MG63 (cell line): ENCODE measurements at regions not wholly inside any gene's neighbourhood (a gene's known extent, or its start where the extent isn't known, plus 50 kb on each side); places are given as distances from the start of the nearest gene placed in this dataset.
A peak's percentile ranks its signal among the peaks of the same experiment; 100 is the strongest.
"Not testable (repeated sequence)": the region's sequence is repeated elsewhere in the genome, so short reads cannot be mapped to it uniquely, and the experiment has no call there.

Experiments
- DNase-seq: peaks from one replicate; pipeline ENCODE4 v3.0.0-alpha.2; 2020
- H3K27me3 ChIP-seq: fragments of 250-450 bp; sonication (Bioruptor Pico); 2 replicates; pipeline ENCODE4 v1.5.1; 2020; ENCODE audit warnings: mild to moderate bottlenecking, moderate library complexity
- H3K36me3 ChIP-seq: fragments of 250-450 bp; sonication (Bioruptor Pico); 2 replicates; pipeline ENCODE4 v1.5.1; 2020; ENCODE audit warnings: mild to moderate bottlenecking, moderate library complexity
- H3K4me3 ChIP-seq: fragments of 250-450 bp; sonication (Bioruptor Pico); 2 replicates; pipeline ENCODE4 v1.5.1; 2020; ENCODE audit warnings: mild to moderate bottlenecking, moderate library complexity
- H3K9me3 ChIP-seq: fragments of 250-450 bp; sonication (Bioruptor Pico); 2 replicates; pipeline ENCODE4 v1.5.1; 2020; ENCODE audit warnings: mild to moderate bottlenecking, moderate library complexity

GRCh38 chr9:119880361-119880760 lies 511.1 kb upstream of the BRINP1 start:
- Histone ChIP-seq H3K27me3 (no peaks in the 10 kb centered on the region), H3K36me3 (no peaks in the 10 kb centered on the region), H3K9me3 (no peaks in the 10 kb centered on the region), H3K4me3 (no peak overlapping the region)
- no peak for DNase-seq

- no peak for DNase-seq
- Histone ChIP-seq H3K9me3 (no peaks in the 10 kb centered on the region), H3K27me3 (no peaks in the 10 kb centered on the region), H3K36me3 (no peaks in the 10 kb centered on the region), H3K4me3 (no peak overlapping the region)
Observed at GRCh38 chr9:119877306-119877705, 508.1 kb upstream of the BRINP1 start.

- no peak for DNase-seq
- H3K36me3 ChIP-seq: no peaks in the 10 kb centered on the region
Observed at GRCh38 chr9:119873877-119874276, 504.6 kb upstream of the BRINP1 start.

DNA sequence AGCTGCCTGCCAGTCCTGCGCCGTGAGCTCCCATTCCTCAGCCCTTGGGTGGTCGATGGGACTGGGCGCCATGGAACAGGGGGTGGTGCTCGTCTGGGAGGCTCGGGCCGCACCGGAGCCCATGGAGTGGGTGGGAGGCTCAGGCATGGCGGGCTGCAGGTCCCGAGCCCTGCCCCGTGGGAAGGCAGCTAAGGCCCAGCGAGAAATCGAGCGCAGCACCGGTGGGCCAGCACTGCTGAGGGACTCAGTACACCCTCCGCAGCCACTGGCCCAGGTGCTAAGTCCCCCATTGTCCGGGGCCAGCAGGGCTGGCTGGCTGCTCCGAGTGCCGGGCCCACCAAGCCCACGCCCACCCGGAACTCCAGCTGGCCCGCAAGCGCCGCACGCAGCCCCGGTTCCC lies 501.0 kb upstream of the BRINP1 start:
- not testable (repeated sequence) for DNase-seq, H3K36me3 ChIP-seq, H3K9me3 ChIP-seq, H3K4me3 ChIP-seq, H3K27me3 ChIP-seq

More at GRCh38 chr9:119873877-119874276, 504.6 kb upstream of the BRINP1 start:
- no peaks in the 10 kb centered on the region for H3K27me3 ChIP-seq
- no peaks in the 10 kb centered on the region for H3K9me3 ChIP-seq
- no peak overlapping the region for H3K4me3 ChIP-seq

- Histone ChIP-seq H3K27me3 (no peaks in the 10 kb centered on the region), H3K4me3 (no peak overlapping the region), H3K36me3 (no peaks in the 10 kb centered on the region), H3K9me3 (no peaks in the 10 kb centered on the region)
- peak; percentile 43 for DNase-seq
Observed at GRCh38 chr9:119868694-119869093, 499.5 kb upstream of the BRINP1 start.

DNA sequence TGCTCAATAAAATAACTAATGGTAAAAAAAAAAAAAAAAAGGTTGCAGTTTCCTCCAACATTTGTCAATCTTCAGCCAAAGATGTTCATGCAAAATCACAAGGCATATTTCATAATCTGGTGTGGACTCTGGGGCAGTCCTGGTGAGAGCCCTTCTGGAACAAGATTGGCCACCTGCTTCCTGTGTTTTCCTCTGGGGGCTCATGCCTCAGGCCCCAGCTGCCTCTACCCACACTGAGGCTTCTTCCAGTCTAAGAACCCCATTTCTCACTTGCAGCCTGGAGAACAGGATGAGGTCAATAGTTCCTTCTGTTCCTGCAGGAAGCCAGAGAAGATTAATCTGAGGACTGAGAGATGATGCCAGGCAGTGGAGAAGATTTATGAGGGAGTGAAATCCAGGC lies 492.6 kb upstream of the BRINP1 start:
- Histone ChIP-seq H3K4me3 (no peak overlapping the region), H3K36me3 (no peaks in the 10 kb centered on the region), H3K27me3 (no peaks in the 10 kb centered on the region), H3K9me3 (no peaks in the 10 kb centered on the region)
- DNase-seq: no peak

DNA sequence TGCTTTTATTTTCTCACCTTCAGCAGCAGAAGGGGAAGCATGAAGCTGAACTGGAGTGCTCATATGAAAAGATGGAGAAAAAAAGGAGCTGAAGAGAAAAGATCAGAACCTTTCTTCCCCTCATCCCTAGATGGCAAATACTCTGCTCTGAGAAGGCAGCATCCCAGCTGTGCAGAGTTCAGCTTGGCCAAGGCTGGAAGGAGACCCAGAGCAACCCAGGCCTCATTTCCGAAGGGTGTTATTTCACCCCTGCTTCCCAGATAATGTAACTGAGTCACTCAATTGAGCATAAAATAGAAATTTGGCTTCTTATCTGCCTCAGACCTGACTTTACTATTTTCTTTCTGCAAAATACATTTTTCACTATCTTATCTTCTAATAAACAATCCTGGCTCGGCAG lies 489.9 kb upstream of the BRINP1 start:
- no peak overlapping the region for H3K4me3 ChIP-seq
- no peak for DNase-seq

DNA sequence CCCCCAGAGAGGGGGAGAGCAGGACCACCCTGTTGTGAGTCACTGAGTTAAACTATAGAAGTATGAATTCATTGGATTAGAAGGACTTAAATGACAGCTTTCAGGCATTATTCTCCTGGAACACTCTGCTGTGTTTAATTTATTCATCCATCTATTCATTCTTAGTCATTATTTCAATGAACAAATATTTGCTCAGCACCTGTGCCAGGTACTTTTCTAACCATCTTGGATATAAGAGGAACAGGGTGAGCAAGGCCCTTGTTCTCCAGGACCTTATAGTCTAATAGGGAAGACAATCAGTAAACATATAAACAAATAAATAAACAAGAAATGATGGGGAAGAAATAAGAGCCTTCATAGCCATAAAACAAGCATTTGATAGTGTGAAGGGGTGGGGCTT lies 483.9 kb upstream of the BRINP1 start:
- no peak for DNase-seq
- Histone ChIP-seq H3K36me3 (no peaks in the 10 kb centered on the region), H3K9me3 (no peaks in the 10 kb centered on the region), H3K4me3 (no peak overlapping the region), H3K27me3 (no peaks in the 10 kb centered on the region)

More for the DNA sequence above, 489.9 kb upstream of the BRINP1 start:
- Histone ChIP-seq H3K9me3 (no peaks in the 10 kb centered on the region), H3K27me3 (no peaks in the 10 kb centered on the region), H3K36me3 (no peaks in the 10 kb centered on the region)

DNA sequence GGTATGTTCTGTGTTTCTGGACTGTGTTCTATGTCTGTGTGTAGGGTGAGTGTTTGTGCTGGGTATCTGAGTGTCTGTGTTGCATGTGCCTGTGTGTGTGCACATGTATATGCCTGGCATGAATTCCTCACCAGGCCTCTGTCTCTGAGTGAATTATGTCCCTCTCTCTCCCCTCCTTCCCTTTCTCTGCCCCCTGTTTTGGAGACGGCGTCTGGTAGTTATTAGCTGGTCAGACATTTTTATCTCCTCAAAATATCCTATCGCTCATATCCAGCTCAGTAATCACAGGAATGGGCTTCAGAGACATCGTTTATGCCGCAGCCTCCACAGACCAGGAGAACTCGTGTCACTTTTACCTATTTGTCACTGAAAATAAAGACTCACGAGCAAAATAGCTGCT lies 483.2 kb upstream of the BRINP1 start:
- Histone ChIP-seq H3K27me3 (no peaks in the 10 kb centered on the region), H3K36me3 (no peaks in the 10 kb centered on the region), H3K4me3 (no peak overlapping the region), H3K9me3 (no peaks in the 10 kb centered on the region)
- DNase-seq: no peak

- no peak overlapping the region for H3K4me3 ChIP-seq
- H3K9me3 ChIP-seq: no peaks in the 10 kb centered on the region
- no peak for DNase-seq
Observed at GRCh38 chr9:119844431-119844830, 475.2 kb upstream of the BRINP1 start.

DNA sequence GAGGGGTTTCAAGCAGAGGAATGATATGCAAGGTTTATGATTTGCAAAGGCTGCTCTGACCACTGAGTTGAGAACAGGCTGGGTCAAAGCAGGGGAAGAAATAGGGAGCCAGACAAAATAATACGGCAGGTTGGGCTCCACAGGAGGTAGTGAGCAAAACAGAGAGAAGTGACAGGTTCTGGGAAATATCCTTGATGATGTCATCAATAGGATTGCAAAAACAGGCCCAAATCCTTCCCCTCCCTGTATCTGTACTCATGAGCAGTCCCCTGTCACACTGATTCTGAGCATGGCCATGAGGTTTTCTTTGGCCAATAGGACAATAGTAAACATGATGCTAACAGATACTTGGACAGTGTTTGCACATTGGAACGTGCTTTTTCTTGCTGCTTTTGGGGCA lies 471.8 kb upstream of the BRINP1 start:
- Histone ChIP-seq H3K27me3 (no peaks in the 10 kb centered on the region), H3K9me3 (no peaks in the 10 kb centered on the region), H3K4me3 (no peak overlapping the region), H3K36me3 (no peaks in the 10 kb centered on the region)
- DNase-seq: no peak

More at GRCh38 chr9:119844431-119844830, 475.2 kb upstream of the BRINP1 start:
- Histone ChIP-seq H3K27me3 (no peaks in the 10 kb centered on the region), H3K36me3 (no peaks in the 10 kb centered on the region)

- H3K27me3 ChIP-seq: no peaks in the 10 kb centered on the region
- H3K4me3 ChIP-seq: no peak overlapping the region
- no peaks in the 10 kb centered on the region for H3K9me3 ChIP-seq
- DNase-seq: no peak
- no peaks in the 10 kb centered on the region for H3K36me3 ChIP-seq
Observed at GRCh38 chr9:119839888-119840287, 470.7 kb upstream of the BRINP1 start.

DNA sequence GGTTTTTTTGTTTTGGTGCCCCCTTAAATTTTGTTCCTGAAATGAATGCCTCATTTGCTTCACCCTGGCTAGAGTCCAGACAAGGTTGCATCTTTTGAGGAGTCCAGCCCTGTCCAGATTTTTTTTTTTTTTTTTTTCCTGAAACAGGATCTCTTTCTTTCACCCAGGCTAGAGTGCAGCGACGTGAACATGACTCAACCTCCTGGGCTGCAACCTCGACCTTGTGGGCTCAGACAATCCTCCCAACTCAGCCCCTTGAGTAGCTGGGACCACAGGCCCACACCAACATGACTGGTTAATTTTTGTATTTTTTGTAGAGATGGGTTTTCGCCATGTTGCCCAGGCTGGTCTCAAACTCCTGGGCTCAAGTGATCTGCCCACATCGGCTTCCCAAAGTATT lies 469.0 kb upstream of the BRINP1 start:
- Histone ChIP-seq H3K27me3 (no peaks in the 10 kb centered on the region), H3K4me3 (no peak overlapping the region), H3K36me3 (no peaks in the 10 kb centered on the region), H3K9me3 (no peaks in the 10 kb centered on the region)
- no peak for DNase-seq

DNA sequence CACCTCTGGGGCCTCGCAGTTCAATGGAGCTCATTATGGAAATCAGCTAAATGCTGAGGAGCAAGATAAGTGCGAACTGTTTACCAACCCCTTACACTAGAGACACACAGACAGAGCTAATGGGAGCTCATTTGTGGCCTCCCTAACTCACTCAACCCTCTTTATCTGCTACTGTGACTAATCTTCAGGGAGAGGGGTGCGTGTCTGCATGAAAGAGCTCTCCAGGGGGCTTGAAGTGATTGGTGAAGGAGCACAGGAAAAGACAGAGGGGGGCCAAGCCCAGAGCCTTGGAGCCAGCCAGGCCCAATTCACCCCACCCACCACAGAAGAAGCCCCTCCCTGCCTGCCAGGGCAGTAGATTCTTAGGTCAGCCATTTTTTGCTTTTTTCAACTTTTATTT lies 466.8 kb upstream of the BRINP1 start:
- H3K4me3 ChIP-seq: no peak overlapping the region
- no peak for DNase-seq
- H3K9me3 ChIP-seq: no peaks in the 10 kb centered on the region
- no peaks in the 10 kb centered on the region for H3K36me3 ChIP-seq
- no peaks in the 10 kb centered on the region for H3K27me3 ChIP-seq

DNA sequence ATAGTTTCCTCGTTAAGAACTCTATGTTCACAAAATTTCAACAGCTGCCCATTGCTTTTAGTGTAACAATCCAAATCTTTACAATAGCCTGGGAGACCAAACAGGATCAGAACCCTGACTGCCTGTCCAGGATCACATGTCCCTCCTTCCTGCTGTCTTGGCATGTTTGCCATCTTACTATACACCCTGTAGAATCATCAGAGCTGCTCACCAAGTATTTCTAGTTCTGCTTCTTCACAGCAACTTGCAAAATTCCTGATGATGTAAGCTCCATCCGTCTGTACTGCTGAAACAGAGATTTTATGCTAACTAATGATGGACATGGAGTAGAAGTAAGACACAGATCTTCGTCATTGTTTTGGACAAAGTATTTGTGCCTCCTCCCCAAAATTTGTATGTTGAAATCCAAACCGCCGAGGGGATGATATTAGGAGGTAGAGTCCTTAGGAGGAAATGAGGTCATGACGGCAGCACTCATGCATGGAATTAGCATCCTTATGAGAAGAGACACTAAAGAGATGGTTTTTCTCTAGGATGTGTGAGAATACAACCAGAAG lies 464.9 kb upstream of the BRINP1 start:
- no peaks in the 10 kb centered on the region for H3K9me3 ChIP-seq
- H3K27me3 ChIP-seq: no peaks in the 10 kb centered on the region
- no peaks in the 10 kb centered on the region for H3K36me3 ChIP-seq
- DNase-seq: no peak
- no peak overlapping the region for H3K4me3 ChIP-seq

DNA sequence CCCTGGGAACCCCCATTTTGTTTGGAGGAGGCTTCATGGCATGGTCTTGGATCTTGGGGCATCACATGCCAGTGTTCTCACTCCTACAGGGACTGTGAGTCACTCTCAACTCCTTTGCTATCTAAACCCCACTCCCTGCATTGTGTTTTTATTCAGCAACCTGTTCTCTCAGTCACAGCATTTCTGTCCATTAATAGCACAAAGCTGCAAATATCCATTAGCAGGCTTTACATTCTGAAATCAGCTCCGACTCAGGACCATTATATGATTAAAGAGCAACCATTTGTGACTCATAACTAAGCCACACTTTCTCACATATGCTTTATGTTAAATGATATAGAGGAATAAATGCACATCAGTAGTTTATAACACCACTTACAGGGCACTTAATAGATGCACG lies 462.1 kb upstream of the BRINP1 start:
- Histone ChIP-seq H3K36me3 (no peaks in the 10 kb centered on the region), H3K27me3 (no peaks in the 10 kb centered on the region), H3K4me3 (no peak overlapping the region), H3K9me3 (no peaks in the 10 kb centered on the region)
- no peak for DNase-seq

DNA sequence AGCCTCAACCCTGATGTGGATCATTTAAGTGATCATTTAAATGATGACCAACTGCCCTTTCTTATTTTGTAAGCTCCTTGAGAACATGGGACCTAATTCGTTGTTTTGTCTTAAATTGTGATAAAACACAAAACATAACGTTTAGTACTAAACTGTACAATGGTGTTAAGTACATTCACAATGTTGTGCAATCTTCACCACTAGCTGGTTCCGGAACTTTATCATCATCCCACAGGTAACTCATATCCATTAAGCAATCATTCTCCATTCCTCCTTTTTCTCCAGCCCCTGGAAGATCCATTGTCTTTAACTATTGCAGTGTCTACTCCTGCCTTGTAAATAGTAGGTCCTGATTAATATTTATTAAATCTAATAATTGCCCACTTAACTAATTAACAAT lies 460.5 kb upstream of the BRINP1 start:
- no peaks in the 10 kb centered on the region for H3K9me3 ChIP-seq
- no peak overlapping the region for H3K4me3 ChIP-seq
- DNase-seq: no peak
- H3K36me3 ChIP-seq: no peaks in the 10 kb centered on the region
- no peaks in the 10 kb centered on the region for H3K27me3 ChIP-seq

DNA sequence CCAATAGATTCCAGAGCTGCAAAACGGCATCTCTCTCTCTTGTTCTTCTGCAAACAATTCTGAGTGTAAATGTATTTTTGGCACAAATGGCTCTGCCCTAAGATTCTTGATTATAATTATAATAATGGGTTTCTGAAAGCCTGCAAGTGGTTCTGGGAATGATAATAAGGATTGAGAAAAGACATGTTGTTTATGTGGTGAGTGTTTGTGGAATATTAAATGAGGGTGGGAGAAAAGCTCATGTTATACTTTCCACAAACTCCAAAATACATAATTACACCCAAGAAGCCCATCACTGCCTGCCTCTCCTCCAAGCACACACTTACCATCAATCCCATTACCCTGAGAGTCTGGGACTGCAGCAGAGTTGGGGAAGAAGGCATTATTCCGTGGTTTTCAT lies 460.0 kb upstream of the BRINP1 start:
- H3K27me3 ChIP-seq: no peaks in the 10 kb centered on the region
- H3K4me3 ChIP-seq: no peak overlapping the region
- H3K9me3 ChIP-seq: no peaks in the 10 kb centered on the region
- no peaks in the 10 kb centered on the region for H3K36me3 ChIP-seq
- no peak for DNase-seq

DNA sequence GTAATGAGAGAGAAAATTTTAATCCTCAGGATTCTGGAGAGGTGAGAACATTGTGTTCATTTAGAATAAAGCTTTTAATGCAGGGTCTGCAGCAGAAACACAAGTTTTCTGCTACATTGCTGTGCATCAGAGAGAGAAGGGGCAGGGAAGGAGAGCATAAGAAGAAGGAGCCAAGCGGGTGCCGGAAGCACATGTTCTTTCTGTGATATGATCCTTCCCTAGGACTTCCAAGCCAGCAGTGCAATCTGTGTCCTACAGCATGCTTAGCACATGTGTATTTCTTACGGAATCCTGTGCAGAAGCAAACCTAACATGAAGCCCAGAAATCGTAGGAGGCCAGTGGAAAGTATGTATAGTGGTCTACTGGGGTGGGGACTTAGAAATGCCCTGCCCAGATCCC lies 458.3 kb upstream of the BRINP1 start:
- DNase-seq: no peak
- H3K9me3 ChIP-seq: no peaks in the 10 kb centered on the region

More for the DNA sequence above, 458.3 kb upstream of the BRINP1 start:
- no peaks in the 10 kb centered on the region for H3K27me3 ChIP-seq
- no peak overlapping the region for H3K4me3 ChIP-seq
- H3K36me3 ChIP-seq: no peaks in the 10 kb centered on the region
